Osteocyte (in vitro differentiated cells): ENCODE measurements at regions not wholly inside any gene's neighbourhood (a gene's known extent, or its start where the extent isn't known, plus 50 kb on each side); places are given as distances from the start of the nearest gene placed in this dataset.

ENCODE experiments used
- DNase-seq: peaks from one replicate; pipeline ENCODE4 v3.0.0; 2021; ENCODE audit warnings: mixed read lengths; ENCODE audit not compliant: unreplicated experiment; ENCODE audit errors: extremely low spot score
- H3K27ac Mint-ChIP-seq: one replicate; pipeline ENCODE4 v1.8.0; 2021; ENCODE audit warnings: mild to moderate bottlenecking, mixed read lengths; ENCODE audit not compliant: unreplicated experiment
- H3K27me3 Mint-ChIP-seq: one replicate; pipeline ENCODE4 v1.8.0; 2021; ENCODE audit warnings: mixed read lengths; ENCODE audit not compliant: unreplicated experiment
- H3K36me3 Mint-ChIP-seq: one replicate; pipeline ENCODE4 v1.8.0; 2021; ENCODE audit warnings: mixed read lengths; ENCODE audit not compliant: unreplicated experiment
- H3K4me1 Mint-ChIP-seq: one replicate; pipeline ENCODE4 v1.8.0; 2021; ENCODE audit warnings: mixed read lengths; ENCODE audit not compliant: unreplicated experiment
- H3K4me3 Mint-ChIP-seq: one replicate; pipeline ENCODE4 v1.8.0; 2021; ENCODE audit warnings: mild to moderate bottlenecking, moderate library complexity, mixed read lengths; ENCODE audit not compliant: unreplicated experiment
- H3K9me3 Mint-ChIP-seq: one replicate; pipeline ENCODE4 v1.8.0; 2021; ENCODE audit warnings: mixed read lengths; ENCODE audit not compliant: unreplicated experiment
- TF ChIP-seq, protein P1 (sequence below): fragments of 200-600 bp; sonication (generic); IDR thresholded peaks from 2 replicates; pipeline ENCODE4 v1.5.0; 2021; ENCODE audit warnings: antibody characterized with exemption, mild to moderate bottlenecking, moderate library complexity

DNA sequence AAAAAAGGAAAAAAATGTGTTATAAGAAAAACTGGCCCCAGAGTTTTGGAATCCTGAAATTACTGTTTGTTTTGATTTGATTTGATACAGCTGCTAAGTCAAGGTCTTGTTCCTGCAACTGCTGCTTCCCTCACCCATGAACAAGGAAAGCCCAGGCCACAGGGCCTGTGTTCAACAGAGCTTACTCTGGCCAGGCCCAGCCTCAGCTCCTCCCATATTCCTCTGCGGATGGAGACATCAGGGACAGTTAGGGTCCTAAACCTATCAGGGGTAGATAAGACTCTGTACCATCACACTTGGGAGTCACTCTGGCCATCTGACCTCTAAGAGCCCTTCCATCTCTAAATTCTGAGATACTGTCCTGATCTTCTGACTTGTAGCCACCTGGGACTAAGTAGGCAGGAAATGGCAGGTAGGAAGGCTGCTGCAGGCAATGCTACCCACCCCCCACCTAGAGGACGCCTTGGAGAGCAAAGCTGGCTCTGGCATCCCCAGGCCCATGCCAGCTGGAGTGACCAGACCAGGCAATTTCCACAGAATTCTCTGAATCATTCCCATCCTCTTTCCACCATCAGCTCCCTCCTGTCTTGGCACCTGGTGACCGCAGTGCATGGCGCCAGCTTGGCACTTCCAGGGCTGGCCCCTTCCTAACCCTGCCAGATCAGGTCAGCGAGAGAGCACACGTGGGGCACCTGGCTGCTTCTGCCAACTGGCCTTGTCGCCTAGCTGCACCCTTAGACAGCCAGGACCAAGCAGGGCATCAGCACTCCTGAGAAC is 58.0 kb upstream of the TMEM33 start:
- Mint-ChIP-seq H3K36me3 (no peaks in the 10 kb centered on the region), H3K4me3 (no peak overlapping the region), H3K9me3 (no peaks in the 10 kb centered on the region), H3K4me1 (peaks cover 15% of the 10 kb centered on the region), H3K27me3 (peaks cover 86% of the 10 kb centered on the region), H3K27ac (no peak overlapping the region)
- TF ChIP-seq, protein P1, sequence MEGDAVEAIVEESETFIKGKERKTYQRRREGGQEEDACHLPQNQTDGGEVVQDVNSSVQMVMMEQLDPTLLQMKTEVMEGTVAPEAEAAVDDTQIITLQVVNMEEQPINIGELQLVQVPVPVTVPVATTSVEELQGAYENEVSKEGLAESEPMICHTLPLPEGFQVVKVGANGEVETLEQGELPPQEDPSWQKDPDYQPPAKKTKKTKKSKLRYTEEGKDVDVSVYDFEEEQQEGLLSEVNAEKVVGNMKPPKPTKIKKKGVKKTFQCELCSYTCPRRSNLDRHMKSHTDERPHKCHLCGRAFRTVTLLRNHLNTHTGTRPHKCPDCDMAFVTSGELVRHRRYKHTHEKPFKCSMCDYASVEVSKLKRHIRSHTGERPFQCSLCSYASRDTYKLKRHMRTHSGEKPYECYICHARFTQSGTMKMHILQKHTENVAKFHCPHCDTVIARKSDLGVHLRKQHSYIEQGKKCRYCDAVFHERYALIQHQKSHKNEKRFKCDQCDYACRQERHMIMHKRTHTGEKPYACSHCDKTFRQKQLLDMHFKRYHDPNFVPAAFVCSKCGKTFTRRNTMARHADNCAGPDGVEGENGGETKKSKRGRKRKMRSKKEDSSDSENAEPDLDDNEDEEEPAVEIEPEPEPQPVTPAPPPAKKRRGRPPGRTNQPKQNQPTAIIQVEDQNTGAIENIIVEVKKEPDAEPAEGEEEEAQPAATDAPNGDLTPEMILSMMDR, result no peak
- DNase-seq, result no peak

DNA sequence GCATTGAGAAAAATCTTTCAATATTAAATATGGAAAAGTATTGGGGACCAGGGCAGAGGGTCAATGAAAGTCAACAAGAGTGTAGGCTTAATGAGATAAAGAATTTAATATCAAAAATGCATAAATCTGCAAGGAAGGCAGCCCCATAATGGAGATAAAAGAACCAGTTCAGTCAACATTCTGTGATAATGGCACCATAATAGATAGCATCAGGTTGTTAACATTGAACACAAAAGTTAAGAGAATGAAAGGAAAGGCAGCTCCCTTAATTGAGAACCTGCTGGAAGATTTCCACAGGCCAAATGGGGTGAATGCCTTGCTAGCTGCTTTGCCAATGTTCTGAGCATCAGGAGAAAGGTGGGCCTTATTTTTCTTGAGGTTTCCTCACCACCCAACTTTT is 60.4 kb upstream of the TMEM33 start:
- Mint-ChIP-seq H3K36me3 (no peaks in the 10 kb centered on the region), H3K9me3 (no peaks in the 10 kb centered on the region), H3K4me1 (no peaks in the 10 kb centered on the region), H3K27me3 (peaks cover 92% of the 10 kb centered on the region), H3K27ac (no peak overlapping the region), H3K4me3 (no peak overlapping the region)
- DNase-seq, result no peak
- TF ChIP-seq, protein P1, result no peak

DNA sequence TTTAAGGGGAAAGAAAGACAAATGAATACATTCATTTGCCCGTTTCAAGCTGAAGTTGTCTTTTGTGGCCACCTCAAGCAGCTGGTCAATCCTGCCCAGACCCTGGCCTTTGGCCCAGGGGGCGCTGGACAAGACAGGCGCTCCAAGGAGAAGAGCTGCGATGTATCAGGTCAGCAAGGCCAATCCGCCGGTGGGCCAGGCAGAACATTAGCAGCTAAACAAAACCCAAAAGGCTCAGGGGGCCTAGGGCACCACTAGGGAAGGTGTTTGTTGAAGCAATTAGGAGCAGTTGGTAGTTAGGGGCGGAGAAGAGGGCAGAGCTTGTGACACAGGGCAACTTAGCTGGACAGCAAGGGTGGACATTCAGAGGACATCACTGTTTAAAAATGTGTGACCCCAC is 60.8 kb upstream of the TMEM33 start:
- H3K4me1 Mint-ChIP-seq, result no peaks in the 10 kb centered on the region
- TF ChIP-seq, protein P1, result no peak
- no peak overlapping the region for H3K27ac Mint-ChIP-seq
- no peaks in the 10 kb centered on the region for H3K36me3 Mint-ChIP-seq
- no peak for DNase-seq
- peaks cover 92% of the 10 kb centered on the region for H3K27me3 Mint-ChIP-seq
- H3K9me3 Mint-ChIP-seq, result no peaks in the 10 kb centered on the region
- no peak overlapping the region for H3K4me3 Mint-ChIP-seq

DNA sequence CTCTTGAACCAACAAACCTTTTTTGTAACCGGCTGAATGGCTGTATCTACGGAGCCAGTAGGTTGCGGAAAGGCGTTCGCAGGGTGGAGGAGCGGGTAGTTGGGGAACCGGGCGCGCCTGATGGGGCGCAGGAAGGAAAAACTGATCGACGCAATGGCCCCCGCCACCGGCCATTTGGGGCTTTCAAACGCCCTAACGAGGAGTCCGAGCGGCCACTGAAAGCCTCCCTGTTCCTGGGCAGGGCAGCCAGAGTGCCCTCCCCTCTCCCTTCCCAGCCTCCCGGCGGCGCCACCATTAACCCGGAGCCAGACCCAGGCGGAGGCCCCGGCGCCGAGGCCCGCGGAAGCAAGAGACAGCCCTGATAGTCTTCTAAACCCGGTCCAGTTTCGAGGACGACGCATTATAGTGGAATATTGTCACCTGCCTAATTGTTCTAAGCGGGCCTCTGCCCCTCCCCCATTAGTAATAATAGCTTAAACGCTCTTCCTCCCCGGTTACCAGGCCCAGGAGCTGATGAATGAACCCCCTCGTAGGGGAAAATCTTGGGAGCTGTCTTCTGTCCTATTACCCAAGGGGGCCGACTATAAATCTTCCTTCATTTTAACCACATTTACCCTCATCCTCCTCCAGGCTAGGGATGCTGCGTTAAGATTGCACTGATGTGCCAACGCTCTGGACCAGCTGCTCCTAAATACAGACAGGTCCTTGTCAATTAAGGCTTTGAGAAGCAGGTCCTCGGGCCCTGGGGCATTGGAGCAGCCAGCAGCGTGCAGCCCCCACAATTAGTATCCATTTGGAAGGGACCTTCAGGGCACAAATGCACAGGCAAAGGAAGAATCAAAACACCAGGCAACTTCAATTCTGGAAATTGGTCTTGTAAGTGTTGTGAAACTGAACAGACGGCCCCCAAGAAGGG is 61.6 kb upstream of the TMEM33 start:
- no peak for DNase-seq
- no peaks in the 10 kb centered on the region for H3K4me1 Mint-ChIP-seq
- no peaks in the 10 kb centered on the region for H3K9me3 Mint-ChIP-seq
- TF ChIP-seq, protein P1, result no peak
- H3K4me3 Mint-ChIP-seq, result no peak overlapping the region
- no peak overlapping the region for H3K27ac Mint-ChIP-seq
- peaks cover 92% of the 10 kb centered on the region for H3K27me3 Mint-ChIP-seq
- H3K36me3 Mint-ChIP-seq, result no peaks in the 10 kb centered on the region

GRCh38 chr4:41870035-41870434 is 65.2 kb upstream of the TMEM33 start:
- H3K36me3 Mint-ChIP-seq, result no peaks in the 10 kb centered on the region
- no peak for DNase-seq
- H3K9me3 Mint-ChIP-seq, result no peaks in the 10 kb centered on the region
- peaks cover 89% of the 10 kb centered on the region for H3K27me3 Mint-ChIP-seq
- H3K27ac Mint-ChIP-seq, result no peak overlapping the region
- TF ChIP-seq, protein P1, result no peak
- H3K4me1 Mint-ChIP-seq, result peaks cover 9% of the 10 kb centered on the region
- no peak overlapping the region for H3K4me3 Mint-ChIP-seq
